ENCODE measurements at regions not wholly inside any gene's neighbourhood (a gene's known extent, or its start where the extent isn't known, plus 50 kb on each side); places are given as distances from the start of the nearest gene placed in this dataset.

GRCh38 chr3:36656873-36657272 lies 107.5 kb downstream of the DCLK3 start:
- intact Hi-C loops (cut with DNase I), result no loop called here
- no peak for DNase-seq
- no peak for TF ChIP-seq POLR2A (IDR thresholded peaks at IDR 0.05)
- TF ChIP-seq CTCF (IDR thresholded peaks at IDR 0.05), result no peak
- Histone ChIP-seq H3K27ac (no peak overlapping the region), H3K4me1 (replicated peaks in 1 of 2) (no peaks in the 10 kb centered on the region), H3K9me3 (replicated peaks in 1 of 3) (no peaks in the 10 kb centered on the region), H3K27me3 (no peaks in the 10 kb centered on the region), H3K36me3 (replicated peaks in 1 of 2) (no peaks in the 10 kb centered on the region), H3K4me3 (no peak overlapping the region)
- 68 to 75% (median 71%) methylated on average over 2 of the region's 2 CpGs for WGBS, 4 donors

- intact Hi-C loops (cut with DNase I), result no loop called here
- H3K27me3 ChIP-seq, result no peaks in the 10 kb centered on the region
- no peak overlapping the region for H3K4me3 ChIP-seq
- H3K9me3 ChIP-seq (replicated peaks in 1 of 3), result no peaks in the 10 kb centered on the region
- TF ChIP-seq POLR2A (IDR thresholded peaks at IDR 0.05), result no peak
- TF ChIP-seq CTCF (IDR thresholded peaks at IDR 0.05), result no peak
- H3K4me1 ChIP-seq (replicated peaks in 1 of 2), result no peaks in the 10 kb centered on the region
- no peak for DNase-seq
- no peaks in the 10 kb centered on the region for H3K36me3 ChIP-seq (replicated peaks in 1 of 2)
- H3K27ac ChIP-seq, result no peak overlapping the region
Measured at GRCh38 chr3:36653095-36653494, 111.3 kb downstream of the DCLK3 start.

GRCh38 chr3:36652104-36652503 lies 112.2 kb downstream of the DCLK3 start:
- intact Hi-C loops (cut with DNase I), result no loop called here
- H3K4me3 ChIP-seq, result no peak overlapping the region
- H3K27ac ChIP-seq, result no peak overlapping the region
- TF ChIP-seq POLR2A (IDR thresholded peaks at IDR 0.05), result no peak
- DNase-seq, result no peak
- no peaks in the 10 kb centered on the region for H3K4me1 ChIP-seq (replicated peaks in 1 of 2)
- H3K36me3 ChIP-seq (replicated peaks in 1 of 2), result no peaks in the 10 kb centered on the region
- 74 to 83% (median 77%) methylated on average over 1 of the region's 1 CpG for WGBS, 4 donors
- H3K9me3 ChIP-seq (replicated peaks in 1 of 3), result no peaks in the 10 kb centered on the region
- H3K27me3 ChIP-seq, result no peaks in the 10 kb centered on the region

- peaks cover 6% of the 10 kb centered on the region for H3K27me3 ChIP-seq
- intact Hi-C loops (cut with DNase I), result no loop called here
- no peaks in the 10 kb centered on the region for H3K36me3 ChIP-seq (replicated peaks in 1 of 2)
- no peaks in the 10 kb centered on the region for H3K9me3 ChIP-seq (replicated peaks in 1 of 3)
- H3K4me1 ChIP-seq (replicated peaks in 1 of 2), result no peaks in the 10 kb centered on the region
- H3K4me3 ChIP-seq, result no peak overlapping the region
- TF ChIP-seq CTCF (IDR thresholded peaks at IDR 0.05) (no peak), POLR2A (IDR thresholded peaks at IDR 0.05) (no peak)
- no peak for DNase-seq
- no peak overlapping the region for H3K27ac ChIP-seq
Measured at GRCh38 chr3:36650271-36650671, 114.1 kb downstream of the DCLK3 start.

GRCh38 chr3:36649125-36649524 lies 115.2 kb downstream of the DCLK3 start:
- intact Hi-C loops (cut with DNase I), result no loop called here
- H3K27me3 ChIP-seq, result peaks cover 6% of the 10 kb centered on the region
- WGBS, 4 donors, result 60 to 67% (median 63%) methylated on average over 1 of the region's 1 CpG

More at GRCh38 chr3:36649125-36649524, 115.2 kb downstream of the DCLK3 start:
- TF ChIP-seq POLR2A (IDR thresholded peaks at IDR 0.05) (no peak), CTCF (IDR thresholded peaks at IDR 0.05) (no peak)
- H3K4me1 ChIP-seq (replicated peaks in 1 of 2), result no peaks in the 10 kb centered on the region
- H3K27ac ChIP-seq, result no peak overlapping the region
- H3K36me3 ChIP-seq (replicated peaks in 1 of 2), result no peaks in the 10 kb centered on the region
- no peak overlapping the region for H3K4me3 ChIP-seq
- no peaks in the 10 kb centered on the region for H3K9me3 ChIP-seq (replicated peaks in 1 of 3)
- no peak for DNase-seq
